GM21381 (cell line): ENCODE measurements at regions not wholly inside any gene's neighbourhood (a gene's known extent, or its start where the extent isn't known, plus 50 kb on each side); places are given as distances from the start of the nearest gene placed in this dataset.
"Not testable (repeated sequence)": the region's sequence is repeated elsewhere in the genome, so short reads cannot be mapped to it uniquely, and the experiment has no call there.

Source experiments
- ATAC-seq: cut with Tn5 transposase; IDR thresholded peaks from one replicate; pipeline ENCODE4 v1.9.1; 2021; ENCODE audit warnings: mild to moderate bottlenecking, moderate library complexity; ENCODE audit not compliant: unreplicated experiment

GRCh38 chr6:144896871-144897270, 611.7 kb downstream of the UTRN start:
- ATAC-seq, result no peak

GRCh38 chr6:144897441-144897921, 612.3 kb downstream of the UTRN start:
- ATAC-seq, result no peak

- ATAC-seq, result no peak
Observed at GRCh38 chr6:144898052-144898689, 613.0 kb downstream of the UTRN start.

DNA sequence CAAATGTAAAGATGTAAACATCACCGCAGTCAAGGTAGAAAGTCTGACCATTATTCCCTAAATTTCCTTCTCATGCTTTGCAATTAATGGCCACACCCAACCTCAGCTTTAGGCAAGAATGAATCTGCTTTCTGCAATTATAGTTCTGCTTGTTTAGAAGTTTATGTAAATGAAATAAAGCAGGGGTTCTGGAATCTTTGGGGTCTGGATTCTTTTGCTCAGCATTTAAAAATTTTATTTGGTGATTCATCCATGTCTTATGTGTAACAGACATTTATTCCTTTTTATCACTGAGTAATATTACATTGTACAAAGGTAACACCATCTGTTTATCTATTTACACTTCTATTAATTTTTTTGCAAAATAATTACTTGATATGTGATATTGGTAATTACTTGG, 613.6 kb downstream of the UTRN start:
- no peak for ATAC-seq

DNA sequence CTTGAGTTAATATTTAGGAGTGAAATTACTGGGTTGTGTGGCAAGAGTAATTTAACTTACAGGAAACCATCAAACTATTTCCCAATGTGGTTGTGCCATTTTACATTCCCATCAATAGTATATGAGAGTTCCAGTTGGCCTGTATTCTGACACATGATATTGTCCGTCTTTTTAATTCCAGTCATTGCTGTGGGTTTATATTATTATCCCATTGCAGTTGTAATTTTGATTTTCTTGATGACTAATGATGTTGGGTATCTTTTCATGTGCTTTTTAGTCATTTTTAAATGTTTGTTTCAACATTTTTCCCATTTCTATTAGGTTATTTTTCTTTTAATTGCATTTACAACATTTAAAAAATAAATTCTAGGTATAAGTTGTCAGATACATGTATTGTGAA, 614.0 kb downstream of the UTRN start:
- no peak for ATAC-seq

DNA sequence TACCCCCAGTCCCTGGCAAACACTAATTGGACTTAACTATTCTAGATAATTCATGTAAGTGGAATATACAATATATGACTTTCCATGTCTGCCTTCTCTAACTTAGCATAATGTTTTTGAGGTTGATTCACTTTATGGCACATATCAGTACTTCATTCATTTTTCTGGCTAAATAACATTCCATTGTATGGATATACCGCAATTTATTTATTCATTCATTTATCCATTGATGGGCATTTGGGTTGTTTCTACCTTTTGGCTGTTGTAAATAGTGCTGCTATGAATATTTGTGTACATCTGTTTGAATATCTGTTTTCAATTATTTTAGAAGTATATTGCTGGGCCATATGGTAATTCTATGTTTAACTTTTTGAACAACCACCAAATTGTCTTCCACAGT, 616.3 kb downstream of the UTRN start:
- no peak for ATAC-seq

GRCh38 chr6:144908004-144908403, 622.9 kb downstream of the UTRN start:
- no peak for ATAC-seq

GRCh38 chr6:144909753-144910285, 624.7 kb downstream of the UTRN start:
- no peak for ATAC-seq

GRCh38 chr6:144911322-144911721, 626.2 kb downstream of the UTRN start:
- no peak for ATAC-seq

DNA sequence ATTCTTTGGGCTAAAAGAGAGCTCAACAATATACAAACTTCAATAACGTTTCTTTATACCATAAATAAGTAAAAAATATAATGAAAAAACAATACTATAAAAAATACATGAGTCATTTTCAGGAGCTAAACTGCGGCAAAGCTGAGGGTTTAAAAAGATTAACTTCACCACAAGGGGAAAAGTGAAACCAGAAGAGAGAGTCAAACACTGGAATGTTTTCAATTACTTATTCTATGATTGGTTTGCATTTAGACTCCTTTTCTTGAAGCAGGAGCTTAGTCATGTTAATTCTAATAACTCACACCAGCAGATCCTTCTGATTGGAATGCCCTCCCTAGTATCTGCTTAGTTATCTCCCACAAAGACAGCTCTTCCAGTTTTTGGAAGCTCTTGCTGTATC, 627.3 kb downstream of the UTRN start:
- ATAC-seq, result no peak

DNA sequence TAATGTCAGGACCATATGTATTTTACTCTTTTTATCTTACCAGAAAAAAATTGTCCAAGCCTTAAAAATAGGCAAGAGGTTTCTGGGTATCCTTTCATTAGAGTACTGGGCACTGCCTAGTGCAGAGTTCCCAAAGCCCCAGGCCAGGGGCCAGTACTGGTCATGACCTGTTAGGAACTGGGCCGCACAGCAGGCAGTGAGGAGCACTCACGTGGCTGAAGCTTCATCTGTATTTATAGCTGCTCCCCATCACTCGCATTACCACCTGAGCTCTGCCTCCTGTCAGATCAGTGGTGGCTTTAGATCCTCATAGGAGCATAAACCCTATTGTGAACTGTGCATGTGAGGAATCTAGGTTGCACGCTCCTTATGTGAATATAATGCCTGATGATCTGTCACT, 632.9 kb downstream of the UTRN start:
- ATAC-seq, result no peak

DNA sequence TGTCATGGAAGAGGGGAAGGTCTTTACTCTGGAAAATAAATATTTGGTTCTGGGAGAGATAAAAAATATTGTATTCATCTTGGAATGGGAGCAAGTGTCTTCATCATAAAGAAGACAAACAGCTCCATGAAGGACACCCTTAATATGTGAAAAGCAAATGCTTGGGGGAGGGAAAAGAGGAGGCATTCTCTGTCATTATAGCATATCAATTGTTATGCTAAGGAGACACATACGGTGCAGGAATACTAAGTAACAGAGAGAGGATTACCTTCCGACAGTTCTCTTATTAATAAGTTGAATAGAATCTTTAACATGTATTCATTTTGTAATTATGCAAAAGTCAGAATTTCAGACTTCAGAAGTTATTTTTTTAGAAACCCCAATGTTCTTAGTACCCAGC, 634.4 kb downstream of the UTRN start:
- no peak for ATAC-seq

- no peak for ATAC-seq
Observed at GRCh38 chr6:144920391-144920961, 635.3 kb downstream of the UTRN start.

DNA sequence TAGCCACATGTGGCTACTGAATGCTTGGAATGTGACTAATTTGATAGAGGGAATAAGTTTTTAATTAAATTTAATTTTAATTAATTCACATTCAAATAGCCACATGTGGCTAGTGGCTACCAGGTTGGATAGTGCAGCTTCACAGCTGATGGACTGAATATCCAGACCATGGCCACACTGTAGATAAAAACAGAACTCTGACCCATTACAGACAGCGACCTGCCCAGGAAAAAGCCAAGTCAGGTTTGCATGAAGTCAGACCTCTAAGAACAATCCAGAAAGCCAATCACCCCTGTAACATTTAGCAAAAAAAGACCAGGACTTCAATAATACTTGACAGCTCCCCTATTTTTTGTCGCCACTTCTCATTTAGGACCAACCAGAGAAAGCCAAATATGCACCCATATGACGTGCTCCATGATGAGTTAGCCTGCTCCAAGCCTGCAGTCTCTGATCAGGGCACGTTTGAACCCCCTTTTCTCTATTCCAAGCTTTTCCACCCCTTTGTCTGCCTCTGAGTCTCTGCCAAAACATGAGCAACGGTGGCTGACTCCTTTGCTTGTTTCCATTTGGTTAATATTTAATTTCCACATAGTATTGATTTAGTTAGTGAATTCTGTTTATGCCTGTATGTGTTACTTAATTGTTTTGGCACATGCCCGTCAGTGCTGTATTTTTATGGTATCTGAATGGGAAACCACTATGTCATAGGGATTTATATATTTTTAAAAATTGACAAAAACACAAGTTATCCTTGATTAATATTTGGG, 636.3 kb downstream of the UTRN start:
- ATAC-seq, result no peak

DNA sequence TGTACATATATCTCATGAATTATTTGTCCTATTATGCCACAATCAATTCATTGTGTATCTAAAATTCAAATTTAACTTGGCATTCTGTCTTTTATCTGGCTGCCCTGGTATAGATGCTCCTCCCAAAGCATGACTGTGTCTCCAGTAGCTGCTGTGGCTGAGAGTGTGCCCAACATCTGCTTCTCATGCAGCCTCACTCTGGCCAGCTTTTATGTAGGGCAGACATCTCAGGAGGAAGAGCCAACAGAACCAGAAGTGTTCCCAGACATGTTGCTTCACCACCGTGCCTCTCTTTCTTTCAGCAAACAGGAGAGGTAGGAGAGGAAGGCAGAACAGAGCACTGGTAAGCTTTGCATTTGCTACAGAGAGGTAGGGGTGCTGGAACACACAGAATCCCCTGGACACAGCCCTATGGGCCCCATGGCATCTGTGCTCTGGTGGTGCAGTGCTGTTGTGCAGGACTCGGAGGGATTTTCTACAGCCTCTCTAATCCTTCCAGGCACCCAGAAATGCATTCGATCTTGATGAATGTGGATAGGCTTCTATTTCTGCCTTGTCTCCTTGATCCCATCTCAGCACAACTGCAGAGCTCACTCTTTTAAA, 637.1 kb downstream of the UTRN start:
- ATAC-seq, result no peak

DNA sequence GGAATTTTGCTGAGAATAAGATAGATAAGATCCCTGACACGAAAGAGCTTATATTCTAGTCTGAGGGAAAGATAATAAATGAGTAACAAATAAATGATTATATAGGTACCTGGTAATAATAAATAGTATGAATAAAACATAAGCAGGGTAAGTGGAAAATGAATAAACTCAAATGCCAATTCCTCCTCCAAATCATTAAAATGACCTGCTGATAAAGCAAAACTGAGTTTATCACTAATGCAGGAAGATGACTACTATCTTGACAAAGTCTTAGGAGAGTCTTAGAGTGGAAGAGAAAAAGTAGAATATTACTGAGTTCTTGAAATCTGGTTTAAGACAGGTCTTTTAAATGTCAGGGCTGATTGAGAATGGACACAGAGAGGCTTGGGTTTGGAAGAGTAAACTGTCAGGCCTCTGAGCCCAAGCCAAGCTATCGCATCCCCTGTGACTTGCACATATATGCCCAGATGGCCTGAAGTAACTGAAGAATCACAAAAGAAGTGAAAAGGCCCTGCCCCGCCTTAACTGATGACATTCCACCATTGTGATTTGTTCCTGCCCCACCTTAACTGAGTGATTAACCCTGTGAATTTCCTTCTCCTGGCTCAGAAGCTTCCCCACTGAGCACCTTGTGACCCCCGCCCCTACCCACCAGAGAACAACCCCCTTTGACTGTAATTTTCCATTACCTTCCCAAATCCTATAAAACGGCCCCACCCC, 637.8 kb downstream of the UTRN start:
- ATAC-seq, result not testable (repeated sequence)

- ATAC-seq, result not testable (repeated sequence)
Observed at GRCh38 chr6:144923491-144923787, 638.3 kb downstream of the UTRN start.

GRCh38 chr6:144928847-144929246, 643.7 kb downstream of the UTRN start:
- ATAC-seq, result no peak

DNA sequence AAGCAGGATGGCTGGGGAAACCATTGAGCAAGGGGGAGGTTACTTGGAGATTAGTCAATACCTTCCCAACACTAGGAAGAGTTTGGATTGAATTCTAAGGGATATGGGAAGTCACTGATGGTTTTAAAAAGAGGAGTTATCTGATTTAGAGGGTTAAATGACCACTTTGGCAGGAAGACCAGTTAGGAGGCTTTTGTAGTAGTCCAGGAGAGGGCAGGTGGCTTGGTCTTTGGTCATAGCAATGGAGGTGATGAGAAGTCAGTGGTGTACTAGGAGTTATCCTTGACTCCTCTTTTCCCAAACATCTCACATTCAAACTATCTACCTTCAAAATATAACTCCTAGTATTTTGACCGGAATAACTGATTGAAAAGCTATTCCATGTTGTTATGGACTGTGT, 644.1 kb downstream of the UTRN start:
- no peak for ATAC-seq

DNA sequence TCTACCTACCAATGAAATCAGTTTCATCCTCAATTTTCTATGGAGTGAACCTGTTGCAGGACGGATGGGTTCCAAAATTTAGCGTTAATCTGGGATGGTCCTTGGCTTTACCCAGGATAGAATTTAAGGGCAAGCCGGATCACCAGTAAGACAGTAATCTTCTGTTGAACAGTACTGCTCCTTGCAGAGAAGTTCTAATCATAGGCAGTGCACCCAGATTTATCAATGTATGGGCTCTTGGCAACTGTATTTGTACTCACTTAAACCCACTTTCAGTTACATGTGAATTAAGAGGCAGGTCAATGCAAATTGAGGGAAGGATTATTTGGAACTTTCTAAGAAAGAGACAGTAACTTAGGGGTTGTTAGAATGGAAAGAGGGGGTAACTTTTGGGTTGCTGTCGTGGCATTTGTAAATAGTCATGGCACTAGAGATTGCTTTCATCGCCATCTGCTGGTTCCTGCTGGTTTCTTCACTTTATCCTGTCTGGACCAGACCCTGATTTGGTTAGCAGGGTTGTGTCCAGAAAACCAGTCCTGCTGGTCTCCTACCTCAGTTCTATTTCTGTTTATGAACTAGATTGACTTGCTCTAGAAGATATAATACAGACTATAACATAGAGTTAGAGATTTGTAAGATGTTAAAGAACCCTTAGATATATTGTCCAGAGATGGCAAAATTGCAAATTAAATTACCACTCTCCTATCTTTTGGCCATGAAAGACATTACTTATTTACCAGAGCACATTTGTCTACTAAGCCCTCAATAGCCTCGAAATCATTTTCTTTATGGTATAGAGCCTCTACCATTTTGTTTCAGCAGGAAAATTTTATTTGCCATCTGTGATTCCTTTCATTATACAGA, 646.3 kb downstream of the UTRN start:
- ATAC-seq, result no peak
